GM23338 (cell line): ENCODE measurements at regions not wholly inside any gene's neighbourhood (a gene's known extent, or its start where the extent isn't known, plus 50 kb on each side); places are given as distances from the start of the nearest gene placed in this dataset.

Experiments
- ATAC-seq: fragments of 200-7000 bp; cut with Tn5 transposase; 3 replicates; pipeline ENCODE4 v1.9.1; 2020
- DNase-seq: peaks from one replicate; pipeline ENCODE4 v3.0.0-alpha.2; 2015; ENCODE audit warnings: low spot score
- H2AFZ ChIP-seq: fragments of 200-600 bp; sonication (generic); 2 replicates; pipeline ENCODE4 v1.8.0; 2016; ENCODE audit warnings: antibody characterized with exemption, mild to moderate bottlenecking, moderate library complexity
- H3F3A ChIP-seq: fragments of 200-600 bp; sonication (generic); replicated peaks from 2 replicates; pipeline ENCODE4 v1.8.0; 2017; ENCODE audit warnings: antibody characterized with exemption, mixed run types, low read depth
- H3K27ac ChIP-seq: fragments of 200-600 bp; sonication (generic); 2 replicates; pipeline ENCODE4 v1.6.1; 2016; ENCODE audit warnings: low read depth
- H3K27me3 ChIP-seq: fragments of 200-600 bp; sonication (generic); 2 replicates; pipeline ENCODE4 v1.8.0; 2016; ENCODE audit warnings: mild to moderate bottlenecking, mixed run types, moderate library complexity; ENCODE audit not compliant: insufficient read depth
- H3K36me3 ChIP-seq: fragments of 200-600 bp; sonication (generic); 2 replicates; pipeline ENCODE4 v1.8.0; 2016; ENCODE audit warnings: mild to moderate bottlenecking; ENCODE audit not compliant: insufficient read depth
- H3K4me1 ChIP-seq: fragments of 200-600 bp; sonication (generic); 2 replicates; pipeline ENCODE4 v1.8.0; 2016; ENCODE audit warnings: mild to moderate bottlenecking, moderate library complexity; ENCODE audit not compliant: insufficient read depth
- H3K4me2 ChIP-seq: fragments of 200-600 bp; sonication (generic); 2 replicates; pipeline ENCODE4 v1.7.1; 2017; ENCODE audit warnings: mixed run types
- H3K4me3 ChIP-seq: fragments of 200-600 bp; sonication (generic); 2 replicates; pipeline ENCODE4 v1.6.1; 2016; ENCODE audit warnings: mixed run types
- H3K79me2 ChIP-seq: fragments of 200-600 bp; sonication (generic); replicated peaks from 2 replicates; pipeline ENCODE4 v1.8.0; 2017; ENCODE audit warnings: mild to moderate bottlenecking; ENCODE audit not compliant: insufficient read depth
- H3K9me2 ChIP-seq: fragments of 200-600 bp; sonication (generic); 2 replicates; pipeline ENCODE4 v1.8.0; 2017; ENCODE audit not compliant: insufficient read depth
- H4K20me1 ChIP-seq: fragments of 200-600 bp; sonication (generic); replicated peaks from 2 replicates; pipeline ENCODE4 v1.8.0; 2017; ENCODE audit warnings: mild to moderate bottlenecking; ENCODE audit not compliant: insufficient read depth
- H3K27ac Mint-ChIP-seq: 2 replicates; pipeline ENCODE4 v1.8.0; 2020; ENCODE audit warnings: inconsistent platforms, mild to moderate bottlenecking, moderate library complexity, mixed read lengths
- H3K27me3 Mint-ChIP-seq: 3 replicates; pipeline ENCODE4 v1.8.0; 2022; ENCODE audit warnings: low read depth, mild to moderate bottlenecking, moderate library complexity, mixed read lengths, inconsistent platforms; ENCODE audit not compliant: insufficient read depth, poor library complexity
- H3K36me3 Mint-ChIP-seq: 3 replicates; pipeline ENCODE4 v1.8.0; 2021; ENCODE audit warnings: low read depth, mild to moderate bottlenecking, inconsistent platforms, moderate library complexity, mixed read lengths
- H3K4me1 Mint-ChIP-seq: 3 replicates; pipeline ENCODE4 v1.8.0; 2020; ENCODE audit warnings: mild to moderate bottlenecking, inconsistent platforms, mixed read lengths
- H3K4me3 Mint-ChIP-seq: 3 replicates; pipeline ENCODE4 v1.8.0; 2021; ENCODE audit warnings: moderate library complexity, mild to moderate bottlenecking, inconsistent platforms, mixed read lengths
- H3K9me3 Mint-ChIP-seq: 3 replicates; pipeline ENCODE4 v1.8.0; 2020; ENCODE audit warnings: moderate library complexity, mild to moderate bottlenecking, inconsistent platforms, mixed read lengths
- CREB1 ChIP-seq: fragments of 250-450 bp; sonication (Bioruptor Pico); IDR thresholded peaks from 2 replicates; pipeline ENCODE4 v1.5.0; 2020; ENCODE audit warnings: low read depth, mild to moderate bottlenecking, moderate library complexity
- CTCF ChIP-seq, 2 experiments: fragments of 200-600 bp in 1 of 2; sonication (generic) in 1 of 2; conservative IDR thresholded peaks; 2 replicates each; pipeline versions ENCODE4 v1.5.1 to v1.6.1; 2016 to 2017; ENCODE audit warnings: antibody characterized with exemption in 2 of 2, low read depth in 2 of 2, mild to moderate bottlenecking in 2 of 2, moderate library complexity in 1 of 2
- ETS1 ChIP-seq: IDR thresholded peaks from 2 replicates; pipeline ENCODE4 v1.6.1; 2016; ENCODE audit warnings: antibody characterized with exemption
- EZH2phosphoT487 ChIP-seq: fragments of 200-600 bp; sonication (generic); IDR thresholded peaks from one replicate; pipeline ENCODE4 v1.8.1; 2018; ENCODE audit warnings: antibody characterized with exemption; ENCODE audit not compliant: unreplicated experiment
- JUNB ChIP-seq: IDR thresholded peaks from one replicate; pipeline ENCODE4 v1.6.1; 2016; ENCODE audit warnings: antibody characterized with exemption; ENCODE audit not compliant: unreplicated experiment
- NANOG ChIP-seq: IDR thresholded peaks from 2 replicates; pipeline ENCODE4 v1.6.1; 2016; ENCODE audit warnings: antibody characterized with exemption, borderline replicate concordance
- POLR2AphosphoS5 ChIP-seq: IDR thresholded peaks from 2 replicates; pipeline ENCODE4 v1.6.1; 2016; ENCODE audit warnings: antibody characterized with exemption, low read depth
- REST ChIP-seq: IDR thresholded peaks from one replicate; pipeline ENCODE4 v1.6.1; 2018; ENCODE audit warnings: antibody characterized with exemption; ENCODE audit not compliant: unreplicated experiment
- STAT1 ChIP-seq: IDR thresholded peaks from one replicate; pipeline ENCODE4 v1.6.1; 2016; ENCODE audit warnings: antibody characterized with exemption; ENCODE audit not compliant: unreplicated experiment
- ZNF331 ChIP-seq: fragments of 250-450 bp; sonication (Bioruptor Pico); IDR thresholded peaks from 2 replicates; pipeline ENCODE4 v1.5.0; 2020; ENCODE audit warnings: low read depth, mild to moderate bottlenecking, moderate library complexity
- ZNF462 ChIP-seq: fragments of 250-450 bp; sonication (Bioruptor Pico); IDR thresholded peaks from 2 replicates; pipeline ENCODE4 v1.5.0; 2020; ENCODE audit warnings: mild to moderate bottlenecking, moderate library complexity

GRCh38 chr12:91542666-91543065, 360.0 kb upstream of the DCN start:
- Histone ChIP-seq H3K9me2 (peaks cover 10% of the 10 kb centered on the region; the same call in 1 of the 2 replicates), H4K20me1 (no peaks in the 10 kb centered on the region), H3K27ac (no peak overlapping the region), H3F3A (no peaks in the 10 kb centered on the region), H3K4me3 (no peak overlapping the region), H3K4me1 (0 out of 2 replicates have a peak, but pooled peaks cover 6% of the 10 kb centered on the region), H3K27me3 (no peaks in the 10 kb centered on the region), H3K36me3 (no peaks in the 10 kb centered on the region), H3K79me2 (no peaks in the 10 kb centered on the region), H3K4me2 (no peak overlapping the region), H2AFZ (peak overlapping the region; percentile 21)
- H3K27me3 Mint-ChIP-seq: no peaks in the 10 kb centered on the region
- no peak overlapping the region for H3K27ac Mint-ChIP-seq
- no peaks in the 10 kb centered on the region; the same call in 2 of the 3 replicates for H3K9me3 Mint-ChIP-seq
- no peaks in the 10 kb centered on the region for H3K4me1 Mint-ChIP-seq
- no peak overlapping the region for H3K4me3 Mint-ChIP-seq
- H3K36me3 Mint-ChIP-seq: no peaks in the 10 kb centered on the region; the same call in 2 of the 3 replicates
- DNase-seq: no peak
- no peak for TF ChIP-seq ZNF331
- no peak for TF ChIP-seq CREB1 (CRISPR knock-in tag)
- TF ChIP-seq POLR2AphosphoS5: no peak
- no peak for TF ChIP-seq EZH2phosphoT487
- no peak for TF ChIP-seq CTCF (conservative IDR thresholded peaks at IDR 0.05; ENCODE audit: low read depth in 2 of 2)
- TF ChIP-seq JUNB: no peak
- TF ChIP-seq STAT1: no peak
- no peak for TF ChIP-seq REST
- no peak for TF ChIP-seq ETS1
- TF ChIP-seq NANOG: no peak
- no peak for TF ChIP-seq ZNF462 (CRISPR knock-in tag)
- no peak for ATAC-seq
